GM23248 (cell line): ENCODE measurements at regions not wholly inside any gene's neighbourhood (a gene's known extent, or its start where the extent isn't known, plus 50 kb on each side); places are given as distances from the start of the nearest gene placed in this dataset.
A peak's percentile ranks its signal among the peaks of the same experiment; 100 is the strongest.

Experiments
- DNase-seq: peaks from one replicate; pipeline ENCODE4 v3.0.0-alpha.2; 2015
- H2AFZ ChIP-seq: fragments of 200-600 bp; sonication (generic); 2 replicates; pipeline ENCODE4 v1.6.1; 2016; ENCODE audit warnings: antibody characterized with exemption
- H3F3A ChIP-seq: fragments of 200-600 bp; sonication (generic); 2 replicates; pipeline ENCODE4 v1.6.1; 2016; ENCODE audit warnings: mild to moderate bottlenecking, antibody characterized with exemption, mixed run types; ENCODE audit not compliant: insufficient read depth
- H3K27ac ChIP-seq: fragments of 200-600 bp; sonication (generic); 2 replicates; pipeline ENCODE4 v1.5.1; 2016; ENCODE audit warnings: mild to moderate bottlenecking
- H3K27me3 ChIP-seq: fragments of 200-600 bp; sonication (generic); replicated peaks from 2 replicates; pipeline ENCODE4 v1.6.1; 2016; ENCODE audit warnings: mild to moderate bottlenecking; ENCODE audit not compliant: insufficient read depth
- H3K36me3 ChIP-seq: fragments of 200-600 bp; sonication (generic); 2 replicates; pipeline ENCODE4 v1.6.1; 2016; ENCODE audit warnings: low read depth, mild to moderate bottlenecking
- H3K4me1 ChIP-seq: fragments of 200-600 bp; sonication (generic); 2 replicates; pipeline ENCODE4 v1.6.1; 2016; ENCODE audit warnings: mild to moderate bottlenecking; ENCODE audit not compliant: insufficient read depth
- H3K4me2 ChIP-seq: fragments of 200-600 bp; sonication (generic); one replicate; pipeline ENCODE4 v1.6.1; 2016; ENCODE audit warnings: mild to moderate bottlenecking; ENCODE audit not compliant: unreplicated experiment
- H3K4me3 ChIP-seq: fragments of 200-600 bp; sonication (generic); 2 replicates; pipeline ENCODE4 v1.5.1; 2016; ENCODE audit warnings: mild to moderate bottlenecking
- H3K79me2 ChIP-seq: fragments of 200-600 bp; sonication (generic); 2 replicates; pipeline ENCODE4 v1.6.1; 2016; ENCODE audit warnings: mild to moderate bottlenecking; ENCODE audit not compliant: insufficient read depth
- H3K9ac ChIP-seq: fragments of 200-600 bp; sonication (generic); 2 replicates; pipeline ENCODE4 v1.6.1; 2016; ENCODE audit warnings: mild to moderate bottlenecking
- H3K9me2 ChIP-seq: fragments of 200-600 bp; sonication (generic); 2 replicates; pipeline ENCODE4 v1.6.1; 2016; ENCODE audit warnings: mixed run types, mild to moderate bottlenecking, moderate library complexity; ENCODE audit not compliant: insufficient read depth
- H3K9me3 ChIP-seq: fragments of 200-600 bp; sonication (generic); one replicate; pipeline ENCODE4 v1.6.1; 2017; ENCODE audit warnings: low read depth
- H4K20me1 ChIP-seq: fragments of 200-600 bp; sonication (generic); 2 replicates; pipeline ENCODE4 v1.6.0; 2016; ENCODE audit not compliant: insufficient read depth
- EZH2 ChIP-seq: fragments of 200-600 bp; sonication (generic); IDR thresholded peaks from 2 replicates; pipeline ENCODE4 v1.6.1; 2018; ENCODE audit warnings: antibody characterized with exemption, mild to moderate bottlenecking; ENCODE audit not compliant: insufficient read depth, poor library complexity, severe bottlenecking
- EZH2phosphoT487 ChIP-seq: fragments of 200-600 bp; sonication (generic); IDR thresholded peaks from 2 replicates; pipeline ENCODE4 v1.6.1; 2018; ENCODE audit warnings: antibody characterized with exemption, moderate library complexity, mild to moderate bottlenecking, low read depth; ENCODE audit not compliant: insufficient read depth
- WGBS, 2 experiments: methylation state at CpG; one replicate each; pipeline ENCODE4 v1.1.6; 2015 to 2017; ENCODE audit warnings: low lambda C conversion rate in 2 of 2, low coverage in 1 of 2; ENCODE audit errors: missing lambda C conversion rate in 2 of 2; 5-methylcytosine and 5-hydroxymethylcytosine counted together
- in situ Hi-C: fragments of 300-500 bp; cut with MboI; formaldehyde crosslinking; loops from 2 replicates; pipeline ENCODE4 v1.15.0; 2020

DNA sequence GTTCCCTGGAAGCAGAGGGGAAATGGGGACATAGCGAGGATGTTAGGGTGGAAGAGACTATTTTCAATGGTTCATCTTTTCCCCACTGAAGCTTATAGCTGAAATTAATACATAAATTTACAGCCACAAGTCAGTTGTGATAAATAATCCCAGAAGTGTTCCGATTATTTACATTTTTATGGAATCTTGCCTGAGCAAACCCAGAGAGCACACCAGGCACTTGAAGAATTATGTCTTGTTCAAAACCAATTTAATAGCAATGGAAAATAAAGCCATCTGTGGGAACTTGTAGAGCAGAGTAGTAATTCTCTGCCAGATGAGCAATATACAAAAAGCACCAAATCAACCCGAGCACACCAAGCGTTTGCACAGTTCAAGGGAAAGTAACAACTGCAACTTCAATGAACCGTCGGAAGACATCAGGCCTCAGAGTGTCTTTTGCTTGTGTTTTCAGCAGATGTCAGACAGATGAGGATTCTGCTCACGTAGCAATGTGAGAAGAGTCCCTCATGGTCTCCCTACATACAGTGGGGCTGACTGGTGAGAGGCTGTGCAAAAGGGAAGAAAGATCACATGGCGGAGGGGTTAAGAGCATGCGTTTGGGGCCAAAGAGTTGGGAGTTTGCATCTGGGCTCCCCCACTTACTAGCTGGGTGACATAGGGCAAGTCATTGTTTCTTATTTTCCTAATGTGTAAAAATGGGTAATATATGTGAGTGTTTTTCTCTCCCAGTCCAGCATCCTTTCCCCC, 148.7 kb upstream of the HS3ST2 start:
- TF ChIP-seq EZH2 (no peak), EZH2phosphoT487 (no peak)
- H4K20me1 ChIP-seq, result no peaks in the 10 kb centered on the region
- no peak overlapping the region for H3K4me3 ChIP-seq
- H3K4me2 ChIP-seq, result no peak overlapping the region
- DNase-seq, result no peak
- 31 to 36% methylated on average over 9 of the region's 9 CpGs for WGBS, 2 experiments
- no peaks in the 10 kb centered on the region for H3F3A ChIP-seq
- H2AFZ ChIP-seq, result no peak overlapping the region
- no peaks in the 10 kb centered on the region for H3K4me1 ChIP-seq
- peaks cover 59% of the 10 kb centered on the region for H3K27me3 ChIP-seq
- H3K9me2 ChIP-seq, result no peaks in the 10 kb centered on the region
- in situ Hi-C loops, result no loop called here
- H3K27ac ChIP-seq, result no peak overlapping the region
- H3K36me3 ChIP-seq, result no peaks in the 10 kb centered on the region
- no peaks in the 10 kb centered on the region for H3K9me3 ChIP-seq
- H3K79me2 ChIP-seq, result no peaks in the 10 kb centered on the region
- H3K9ac ChIP-seq, result no peak overlapping the region

DNA sequence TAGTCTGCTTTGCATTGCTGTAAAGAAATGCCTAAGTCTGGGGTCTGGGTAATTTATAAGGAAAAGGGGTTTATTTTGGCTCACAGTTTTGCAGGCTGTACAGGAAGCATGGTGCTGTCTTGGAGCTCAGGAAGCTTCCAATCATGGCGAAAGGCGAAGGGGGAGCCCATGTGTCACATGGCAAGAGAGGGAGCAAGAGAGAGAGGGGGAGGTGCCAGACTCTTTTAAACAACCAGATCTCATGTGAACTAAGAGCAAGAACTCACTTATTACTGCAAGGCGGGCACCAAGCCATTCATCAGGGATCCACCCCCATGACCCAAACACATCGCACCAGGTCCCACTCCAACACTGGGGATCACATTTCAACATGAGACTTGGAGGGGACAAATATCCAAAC, 148.2 kb upstream of the HS3ST2 start:
- Histone ChIP-seq H3K27me3 (peaks cover 56% of the 10 kb centered on the region), H3K4me2 (no peak overlapping the region), H3K4me1 (no peaks in the 10 kb centered on the region), H3F3A (no peaks in the 10 kb centered on the region), H3K9me2 (no peaks in the 10 kb centered on the region), H3K4me3 (no peak overlapping the region), H3K36me3 (no peaks in the 10 kb centered on the region), H3K9ac (no peak overlapping the region), H3K27ac (no peak overlapping the region), H3K9me3 (no peaks in the 10 kb centered on the region), H2AFZ (no peak overlapping the region), H4K20me1 (no peaks in the 10 kb centered on the region), H3K79me2 (no peaks in the 10 kb centered on the region)
- TF ChIP-seq EZH2, result no peak
- no peak for DNase-seq
- 54 to 56% methylated on average over 4 of the region's 4 CpGs for WGBS, 2 experiments
- in situ Hi-C loops, result no loop called here

DNA sequence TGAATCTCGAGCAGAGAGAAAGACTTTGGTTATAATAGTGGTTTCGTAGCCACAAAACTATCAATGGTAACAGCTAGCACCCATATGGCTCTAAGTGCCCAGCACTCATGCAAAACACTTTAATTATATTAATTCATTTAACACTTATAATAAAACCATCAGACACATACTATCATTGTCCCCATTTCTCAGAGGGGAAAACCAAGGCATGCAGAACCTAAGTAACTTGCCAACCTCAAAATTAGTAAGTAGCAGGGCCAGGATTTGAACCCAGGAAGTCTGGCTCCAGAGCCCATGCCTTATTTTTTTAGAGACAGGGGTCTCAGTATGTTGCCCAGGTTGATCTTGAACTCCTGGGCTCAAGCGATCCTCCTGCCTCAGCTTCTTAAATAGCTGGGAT, 145.6 kb upstream of the HS3ST2 start:
- in situ Hi-C loops, result no loop called here
- no peaks in the 10 kb centered on the region for H4K20me1 ChIP-seq
- H3K9me3 ChIP-seq, result no peaks in the 10 kb centered on the region
- peaks cover 37% of the 10 kb centered on the region for H3K27me3 ChIP-seq
- H3K4me2 ChIP-seq, result no peak overlapping the region
- no peak overlapping the region for H3K9ac ChIP-seq
- H3K9me2 ChIP-seq, result no peaks in the 10 kb centered on the region
- H3K4me1 ChIP-seq, result no peaks in the 10 kb centered on the region
- H3K79me2 ChIP-seq, result no peaks in the 10 kb centered on the region
- H3K36me3 ChIP-seq, result no peaks in the 10 kb centered on the region
- H3K4me3 ChIP-seq, result no peak overlapping the region
- no peak overlapping the region for H3K27ac ChIP-seq
- DNase-seq, result no peak
- H3F3A ChIP-seq, result no peaks in the 10 kb centered on the region
- TF ChIP-seq EZH2phosphoT487 (no peak), EZH2 (no peak)
- no peak overlapping the region for H2AFZ ChIP-seq
- 53 to 65% methylated on average over 3 of the region's 3 CpGs for WGBS, 2 experiments

DNA sequence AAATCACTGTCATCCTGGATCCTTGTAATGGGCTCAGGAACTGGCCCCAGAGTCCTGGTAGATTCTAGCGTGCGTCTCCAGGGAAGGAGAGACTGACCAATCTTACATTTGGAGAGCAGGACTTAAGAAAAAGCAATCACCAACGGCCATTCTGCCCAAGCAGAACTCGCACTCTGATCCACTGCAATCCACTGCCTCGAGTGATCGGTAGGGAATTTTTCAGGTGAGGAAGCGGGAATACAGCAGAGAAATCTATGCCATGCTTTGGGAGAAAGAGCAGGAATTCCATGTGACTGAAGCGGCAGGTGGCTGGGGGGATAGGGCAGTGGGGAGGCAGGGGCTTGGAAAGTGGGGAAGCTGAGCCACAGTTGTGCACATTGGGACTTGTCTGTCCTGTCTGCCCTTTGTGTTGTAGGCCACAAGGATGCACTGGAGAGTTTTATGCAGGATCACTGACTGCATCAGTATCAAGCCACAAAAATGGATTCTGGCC, 143.9 kb upstream of the HS3ST2 start:
- Histone ChIP-seq H3K27ac (no peak overlapping the region), H3K27me3 (peaks cover 43% of the 10 kb centered on the region), H3K9me3 (no peaks in the 10 kb centered on the region), H3K4me3 (no peak overlapping the region), H3K9me2 (no peaks in the 10 kb centered on the region), H3K4me1 (no peaks in the 10 kb centered on the region), H3K9ac (no peak overlapping the region), H3K4me2 (no peak overlapping the region), H3F3A (no peaks in the 10 kb centered on the region), H2AFZ (no peak overlapping the region), H3K36me3 (no peaks in the 10 kb centered on the region), H4K20me1 (no peaks in the 10 kb centered on the region), H3K79me2 (no peaks in the 10 kb centered on the region)
- no peak for TF ChIP-seq EZH2
- no peak for TF ChIP-seq EZH2phosphoT487
- DNase-seq, result peak; percentile 22
- WGBS, 2 experiments, result 81 to 87% methylated on average over 8 of the region's 8 CpGs
- in situ Hi-C loops, result no loop called here

DNA sequence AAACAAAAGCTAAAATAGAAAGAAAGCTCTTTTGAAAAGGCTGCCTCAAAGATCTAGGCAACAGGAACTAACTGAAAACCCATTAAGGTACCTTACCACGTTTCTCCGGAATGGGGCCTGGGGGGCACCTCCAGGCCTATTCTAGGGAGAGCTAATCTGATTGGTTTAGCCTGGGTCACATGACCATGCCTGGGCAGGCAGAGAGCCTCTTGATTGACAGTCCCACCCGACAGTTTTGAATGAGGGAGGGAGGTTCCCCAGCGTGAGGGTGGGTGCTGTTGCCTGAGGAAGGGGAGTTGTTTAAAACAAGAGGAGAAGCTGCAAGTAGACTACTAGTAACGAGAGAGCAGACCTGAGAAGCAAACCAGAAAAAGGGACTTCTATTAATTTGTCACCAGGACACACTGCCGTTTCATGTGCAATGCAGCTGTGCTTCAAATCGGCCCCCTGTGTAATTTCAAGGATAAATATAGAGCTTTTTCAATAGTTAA, 143.4 kb upstream of the HS3ST2 start:
- Histone ChIP-seq H3K27me3 (peaks cover 39% of the 10 kb centered on the region), H3K36me3 (no peaks in the 10 kb centered on the region), H3K4me3 (no peak overlapping the region), H3K4me2 (no peak overlapping the region), H3K27ac (no peak overlapping the region), H3K9me3 (no peaks in the 10 kb centered on the region), H2AFZ (no peak overlapping the region), H3K4me1 (no peaks in the 10 kb centered on the region), H3K9ac (no peak overlapping the region), H3K79me2 (no peaks in the 10 kb centered on the region), H4K20me1 (no peaks in the 10 kb centered on the region), H3K9me2 (no peaks in the 10 kb centered on the region), H3F3A (no peaks in the 10 kb centered on the region)
- DNase-seq, result no peak
- TF ChIP-seq EZH2, result no peak
- no peak for TF ChIP-seq EZH2phosphoT487
- WGBS, 2 experiments, result 38 to 43% methylated on average over 7 of the region's 7 CpGs
- in situ Hi-C loops, result no loop called here
